SK-N-SH (cell line): ENCODE measurements at regions not wholly inside any gene's neighbourhood (a gene's known extent, or its start where the extent isn't known, plus 50 kb on each side); places are given as distances from the start of the nearest gene placed in this dataset.

Source experiments
- CTCF ChIA-PET: fragments of 300-600, 350-600 bp; formaldehyde crosslinking; extraction: SDS; loops from one replicate; lab custom pipeline; 2021; lab: Yijun Ruan, JAX
- POLR2A ChIA-PET: fragments of 350-600 bp; sonication (Branson Sonifier 250); formaldehyde crosslinking; extraction: SDS; loops from one replicate; lab custom pipeline; 2020; ENCODE audit warnings: antibody characterized with exemption, inconsistent platforms; lab: Yijun Ruan, JAX
- DNase-seq: peaks from one replicate; pipeline ENCODE4 v3.0.0; 2012
- H2AFZ ChIP-seq: fragments of 200-600 bp; sonication (generic); 2 replicates; pipeline ENCODE4 v1.8.1; 2016; ENCODE audit warnings: antibody characterized with exemption, mild to moderate bottlenecking, low read depth
- H3F3A ChIP-seq: fragments of 200-600 bp; sonication (generic); replicated peaks from 2 replicates; pipeline ENCODE3; 2016; ENCODE audit warnings: antibody characterized with exemption, mild to moderate bottlenecking; ENCODE audit not compliant: insufficient read depth
- H3K27ac ChIP-seq, 2 experiments: fragments of 200-500 bp in 1 of 2; fragments of 200-600 bp in 1 of 2; sonication (Bioruptor generic) in 1 of 2; sonication (generic), shearing (Covaris generic) in 1 of 2; 2 replicates each; pipeline versions ENCODE4 v1.5.1 to v1.6.1; 2014 to 2016; ENCODE audit warnings: low read depth in 2 of 2, inconsistent platforms in 1 of 2, low read length in 1 of 2, mild to moderate bottlenecking in 1 of 2, mixed read lengths in 1 of 2
- H3K27me3 ChIP-seq: fragments of 200-600 bp; sonication (generic), shearing (Covaris generic); 2 replicates; pipeline ENCODE4 v1.6.1; 2016; ENCODE audit warnings: mixed run types; ENCODE audit not compliant: insufficient read depth
- H3K36me3 ChIP-seq, 2 experiments: fragments of 200-500 bp in 1 of 2; fragments of 200-600 bp in 1 of 2; sonication (Bioruptor generic) in 1 of 2; sonication (generic) in 1 of 2; replicated peaks in 1 of 2; 2 replicates each; pipeline versions ENCODE3 to v1.5.1; 2014 to 2016; ENCODE audit warnings: low read length in 1 of 2, mild to moderate bottlenecking in 1 of 2; ENCODE audit not compliant: insufficient read depth in 2 of 2, control insufficient read depth in 1 of 2
- H3K4me1 ChIP-seq, 2 experiments: fragments of 200-500 bp in 1 of 2; fragments of 200-600 bp in 1 of 2; sonication (Bioruptor generic) in 1 of 2; sonication (generic), shearing (Covaris generic) in 1 of 2; 2 replicates each; pipeline versions ENCODE4 v1.5.1 to v1.6.1; 2014 to 2016; ENCODE audit warnings: low read depth in 1 of 2, low read length in 1 of 2, mixed run types in 1 of 2; ENCODE audit not compliant: insufficient read depth in 2 of 2, control insufficient read depth in 1 of 2
- H3K4me2 ChIP-seq: fragments of 200-600 bp; sonication (generic), shearing (Covaris generic); 2 replicates; pipeline ENCODE4 v1.6.1; 2017; ENCODE audit warnings: mixed run types
- H3K4me3 ChIP-seq, 2 experiments: fragments of 200-500 bp in 1 of 2; fragments of 200-600 bp in 1 of 2; sonication (Bioruptor generic) in 1 of 2; sonication (generic), shearing (Covaris generic) in 1 of 2; 2 replicates each; pipeline versions ENCODE4 v1.5.1 to v1.8.1; 2014 to 2016; ENCODE audit warnings: low read depth in 2 of 2, inconsistent platforms in 1 of 2, low read length in 1 of 2, mild to moderate bottlenecking in 1 of 2, mixed read lengths in 1 of 2, moderate library complexity in 1 of 2
- H3K79me2 ChIP-seq: fragments of 200-600 bp; sonication (generic); 2 replicates; pipeline ENCODE4 v1.8.1; 2017; ENCODE audit warnings: mild to moderate bottlenecking; ENCODE audit not compliant: insufficient read depth
- H3K9ac ChIP-seq: fragments of 200-600 bp; sonication (generic); 2 replicates; pipeline ENCODE4 v1.6.1; 2017; ENCODE audit warnings: mixed run types
- H3K9me2 ChIP-seq: fragments of 200-600 bp; sonication (generic); 2 replicates; pipeline ENCODE4 v1.6.1; 2017; ENCODE audit warnings: mixed run types
- H3K9me3 ChIP-seq: fragments of 200-600 bp; sonication (generic); 2 replicates; pipeline ENCODE4 v1.6.1; 2017; ENCODE audit warnings: mixed run types, mild to moderate bottlenecking, moderate library complexity
- H4K20me1 ChIP-seq: fragments of 200-600 bp; sonication (generic); 2 replicates; pipeline ENCODE4 v1.6.1; 2017; ENCODE audit warnings: mild to moderate bottlenecking, mixed run types; ENCODE audit not compliant: insufficient read depth
- ELF1 ChIP-seq: IDR thresholded peaks from 2 replicates; pipeline ENCODE4 v1.4.0; 2012
- EP300 ChIP-seq, 2 experiments: IDR thresholded peaks; 2 replicates each; pipeline versions ENCODE4 v1.4.0 to v1.6.1; 2012; ENCODE audit warnings: borderline replicate concordance in 1 of 2, low read depth in 1 of 2, low read length in 1 of 2
- EZH2phosphoT487 ChIP-seq: fragments of 200-600 bp; sonication (generic); IDR thresholded peaks from 2 replicates; pipeline ENCODE4 v1.6.1; 2017; ENCODE audit warnings: low read depth, mixed run types, mild to moderate bottlenecking, antibody characterized with exemption, moderate library complexity, borderline replicate concordance
- FOXJ3 ChIP-seq: sonication (generic); formaldehyde crosslinking; IDR thresholded peaks from 2 replicates; pipeline ENCODE4 v1.5.1; 2020; ENCODE audit warnings: mild to moderate bottlenecking, missing genetic modification reagents
- FOXM1 ChIP-seq: IDR thresholded peaks from 2 replicates; pipeline ENCODE4 v1.4.0; 2012; ENCODE audit warnings: low read depth, mild to moderate bottlenecking
- GABPA ChIP-seq: IDR thresholded peaks from 2 replicates; pipeline ENCODE4 v1.4.0; 2012; ENCODE audit warnings: low read depth, mild to moderate bottlenecking
- MAX ChIP-seq: IDR thresholded peaks from 2 replicates; pipeline ENCODE4 v1.4.0; 2012; ENCODE audit warnings: low read depth
- NFIC ChIP-seq: IDR thresholded peaks from 2 replicates; pipeline ENCODE4 v1.4.0; 2012; ENCODE audit warnings: borderline replicate concordance
- POLR2AphosphoS5 ChIP-seq: IDR thresholded peaks from 2 replicates; pipeline ENCODE4 v1.6.1; 2012; ENCODE audit warnings: low read depth, low read length
- RCOR1 ChIP-seq: fragments of 150-350 bp; IDR thresholded peaks from 2 replicates; pipeline ENCODE4 v1.6.1; 2017; ENCODE audit warnings: antibody characterized with exemption, low read length
- RFX5 ChIP-seq: IDR thresholded peaks from 2 replicates; pipeline ENCODE4 v1.6.1; 2012; ENCODE audit warnings: mild to moderate bottlenecking, improper control_type of control experiment, low read length
- RXRA ChIP-seq: IDR thresholded peaks from 2 replicates; pipeline ENCODE4 v1.4.0; 2012; ENCODE audit warnings: low read depth, mild to moderate bottlenecking, borderline replicate concordance
- SIN3A ChIP-seq: IDR thresholded peaks from 2 replicates; pipeline ENCODE4 v1.6.1; 2012; ENCODE audit warnings: low read depth, mild to moderate bottlenecking, low read length, moderate library complexity, borderline replicate concordance
- SMC3 ChIP-seq: IDR thresholded peaks from 2 replicates; pipeline ENCODE4 v1.6.1; 2012; ENCODE audit warnings: low read depth, low read length, improper control_type of control experiment
- TAF1 ChIP-seq: IDR thresholded peaks from 2 replicates; pipeline ENCODE4 v1.6.1; 2012; ENCODE audit warnings: low read depth, mild to moderate bottlenecking, low read length, moderate library complexity, borderline replicate concordance
- TCF12 ChIP-seq: IDR thresholded peaks from 2 replicates; pipeline ENCODE4 v1.4.0; 2012
- TEAD4 ChIP-seq: IDR thresholded peaks from 2 replicates; pipeline ENCODE4 v1.4.0; 2012; ENCODE audit warnings: mild to moderate bottlenecking, borderline replicate concordance; ENCODE audit not compliant: insufficient read depth
- USF2 ChIP-seq: fragments of 150-350 bp; IDR thresholded peaks from 2 replicates; pipeline ENCODE4 v1.6.1; 2017; ENCODE audit warnings: antibody characterized with exemption, low read length, low read depth, borderline replicate concordance
- YY1 ChIP-seq: IDR thresholded peaks from 2 replicates; pipeline ENCODE4 v1.4.0; 2012; ENCODE audit warnings: low read depth, mild to moderate bottlenecking
- WGBS: methylation state at CpG from one replicate; pipeline ENCODE4 v1.1.6; 2017; ENCODE audit warnings: low lambda C conversion rate; 5-methylcytosine and 5-hydroxymethylcytosine counted together
- TF ChIP-seq, protein P1 (sequence below): IDR thresholded peaks from 2 replicates; pipeline ENCODE4 v1.4.0; 2012; ENCODE audit warnings: low read depth, borderline replicate concordance
- TF ChIP-seq, protein P2 (sequence below): IDR thresholded peaks from 2 replicates; pipeline ENCODE4 v1.4.0; 2012; ENCODE audit warnings: low read depth, borderline replicate concordance
- TF ChIP-seq, protein P3 (sequence below): fragments of 200-600 bp; sonication (generic); IDR thresholded peaks from 2 replicates; pipeline ENCODE4 v1.6.1; 2017; ENCODE audit warnings: antibody characterized with exemption, mild to moderate bottlenecking, moderate library complexity

DNA sequence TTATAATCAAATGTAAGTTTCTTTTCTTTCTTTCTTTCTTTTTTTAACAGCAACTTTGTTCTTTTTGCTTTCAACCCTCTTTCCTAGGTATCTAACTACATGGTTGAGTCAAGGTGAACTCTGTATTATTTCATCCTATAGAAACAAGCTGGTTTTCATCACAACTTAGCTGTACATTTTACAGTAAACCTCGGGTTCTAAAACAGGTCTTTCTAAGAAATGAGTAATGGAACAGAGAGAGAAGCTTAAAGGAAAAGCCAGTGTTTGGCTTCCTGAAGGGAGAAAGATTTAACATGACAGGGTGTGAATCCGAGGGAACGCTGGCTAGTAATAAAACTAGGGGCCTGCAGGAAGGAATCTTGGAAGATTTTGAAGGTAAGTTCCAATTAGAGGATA is 143.4 kb upstream of the ITGB1 start (continued):
- no peak for TF ChIP-seq USF2
- TF ChIP-seq EZH2phosphoT487 = no peak
- TF ChIP-seq, protein P1, sequence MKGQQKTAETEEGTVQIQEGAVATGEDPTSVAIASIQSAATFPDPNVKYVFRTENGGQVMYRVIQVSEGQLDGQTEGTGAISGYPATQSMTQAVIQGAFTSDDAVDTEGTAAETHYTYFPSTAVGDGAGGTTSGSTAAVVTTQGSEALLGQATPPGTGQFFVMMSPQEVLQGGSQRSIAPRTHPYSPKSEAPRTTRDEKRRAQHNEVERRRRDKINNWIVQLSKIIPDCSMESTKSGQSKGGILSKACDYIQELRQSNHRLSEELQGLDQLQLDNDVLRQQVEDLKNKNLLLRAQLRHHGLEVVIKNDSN = no peak
- no peak for TF ChIP-seq RXRA
- no peak for TF ChIP-seq MAX
- no peak for TF ChIP-seq RFX5

- H3K79me2 ChIP-seq = no peaks in the 10 kb centered on the region
- H3K4me1 ChIP-seq = no peaks in the 10 kb centered on the region
- H3F3A ChIP-seq = no peaks in the 10 kb centered on the region
- no peaks in the 10 kb centered on the region for H3K9me3 ChIP-seq
- POLR2A ChIA-PET = no interaction called here
- H3K9me2 ChIP-seq = no peaks in the 10 kb centered on the region
- no peak overlapping the region for H2AFZ ChIP-seq
- 100% methylated on average over 1 of the region's 1 CpG for WGBS
- H3K27ac ChIP-seq = no peak overlapping the region
- TF ChIP-seq USF2 (no peak), TAF1 (no peak), TEAD4 (no peak), RCOR1 (no peak), GABPA (no peak), POLR2AphosphoS5 (no peak), NFIC (no peak), EP300 (IDR thresholded peaks at IDR 0.05; ENCODE audit: borderline replicate concordance in 1 of 2, low read depth in 1 of 2, low read length in 1 of 2) (no peak), EZH2phosphoT487 (no peak), SIN3A (no peak), RFX5 (no peak), ELF1 (no peak), SMC3 (no peak), FOXJ3 (CRISPR knock-in tag) (no peak), FOXM1 (no peak), TCF12 (no peak), YY1 (no peak)
- TF ChIP-seq, protein P2, sequence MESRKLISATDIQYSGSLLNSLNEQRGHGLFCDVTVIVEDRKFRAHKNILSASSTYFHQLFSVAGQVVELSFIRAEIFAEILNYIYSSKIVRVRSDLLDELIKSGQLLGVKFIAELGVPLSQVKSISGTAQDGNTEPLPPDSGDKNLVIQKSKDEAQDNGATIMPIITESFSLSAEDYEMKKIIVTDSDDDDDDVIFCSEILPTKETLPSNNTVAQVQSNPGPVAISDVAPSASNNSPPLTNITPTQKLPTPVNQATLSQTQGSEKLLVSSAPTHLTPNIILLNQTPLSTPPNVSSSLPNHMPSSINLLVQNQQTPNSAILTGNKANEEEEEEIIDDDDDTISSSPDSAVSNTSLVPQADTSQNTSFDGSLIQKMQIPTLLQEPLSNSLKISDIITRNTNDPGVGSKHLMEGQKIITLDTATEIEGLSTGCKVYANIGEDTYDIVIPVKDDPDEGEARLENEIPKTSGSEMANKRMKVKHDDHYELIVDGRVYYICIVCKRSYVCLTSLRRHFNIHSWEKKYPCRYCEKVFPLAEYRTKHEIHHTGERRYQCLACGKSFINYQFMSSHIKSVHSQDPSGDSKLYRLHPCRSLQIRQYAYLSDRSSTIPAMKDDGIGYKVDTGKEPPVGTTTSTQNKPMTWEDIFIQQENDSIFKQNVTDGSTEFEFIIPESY = no peak
- TF ChIP-seq, protein P3, sequence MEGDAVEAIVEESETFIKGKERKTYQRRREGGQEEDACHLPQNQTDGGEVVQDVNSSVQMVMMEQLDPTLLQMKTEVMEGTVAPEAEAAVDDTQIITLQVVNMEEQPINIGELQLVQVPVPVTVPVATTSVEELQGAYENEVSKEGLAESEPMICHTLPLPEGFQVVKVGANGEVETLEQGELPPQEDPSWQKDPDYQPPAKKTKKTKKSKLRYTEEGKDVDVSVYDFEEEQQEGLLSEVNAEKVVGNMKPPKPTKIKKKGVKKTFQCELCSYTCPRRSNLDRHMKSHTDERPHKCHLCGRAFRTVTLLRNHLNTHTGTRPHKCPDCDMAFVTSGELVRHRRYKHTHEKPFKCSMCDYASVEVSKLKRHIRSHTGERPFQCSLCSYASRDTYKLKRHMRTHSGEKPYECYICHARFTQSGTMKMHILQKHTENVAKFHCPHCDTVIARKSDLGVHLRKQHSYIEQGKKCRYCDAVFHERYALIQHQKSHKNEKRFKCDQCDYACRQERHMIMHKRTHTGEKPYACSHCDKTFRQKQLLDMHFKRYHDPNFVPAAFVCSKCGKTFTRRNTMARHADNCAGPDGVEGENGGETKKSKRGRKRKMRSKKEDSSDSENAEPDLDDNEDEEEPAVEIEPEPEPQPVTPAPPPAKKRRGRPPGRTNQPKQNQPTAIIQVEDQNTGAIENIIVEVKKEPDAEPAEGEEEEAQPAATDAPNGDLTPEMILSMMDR = no peak
- H3K4me3 ChIP-seq = no peak overlapping the region
- DNase-seq = no peak
- no peaks in the 10 kb centered on the region for H3K36me3 ChIP-seq
- no peak overlapping the region for H3K4me2 ChIP-seq
- no peaks in the 10 kb centered on the region for H4K20me1 ChIP-seq
- no peaks in the 10 kb centered on the region for H3K27me3 ChIP-seq
- CTCF ChIA-PET = interaction anchor here (1.1 kb wide), 1 partner anchor 15 kb away, joined by 7 read pairs; no protein-coding TSS in a partner anchor
- H3K9ac ChIP-seq = no peak overlapping the region
Measured at GRCh38 chr10:33100781-33101391, 142.9 kb upstream of the ITGB1 start.
